Astrocyte of the spinal cord (primary cell): ENCODE measurements at regions not wholly inside any gene's neighbourhood (a gene's known extent, or its start where the extent isn't known, plus 50 kb on each side); places are given as distances from the start of the nearest gene placed in this dataset.

Experiments
- DNase-seq: peaks from one replicate; pipeline ENCODE4 v3.0.0; 2011; ENCODE audit warnings: low read depth, low spot score
- H3K4me3 ChIP-seq: 2 replicates; pipeline ENCODE4 v1.5.1; 2011; ENCODE audit warnings: low read depth, mild to moderate bottlenecking, low read length, moderate library complexity
- in situ Hi-C: cut with HindIII; loops from 2 replicates; pipeline ENCODE4 v1.10.0; 2017; ENCODE audit warnings: low sequenced_read_pairs
- TF ChIP-seq, protein P1 (sequence below): IDR thresholded peaks from 2 replicates; pipeline ENCODE4 v1.5.1; 2012; ENCODE audit warnings: low read depth, mild to moderate bottlenecking, low read length, inconsistent platforms

DNA sequence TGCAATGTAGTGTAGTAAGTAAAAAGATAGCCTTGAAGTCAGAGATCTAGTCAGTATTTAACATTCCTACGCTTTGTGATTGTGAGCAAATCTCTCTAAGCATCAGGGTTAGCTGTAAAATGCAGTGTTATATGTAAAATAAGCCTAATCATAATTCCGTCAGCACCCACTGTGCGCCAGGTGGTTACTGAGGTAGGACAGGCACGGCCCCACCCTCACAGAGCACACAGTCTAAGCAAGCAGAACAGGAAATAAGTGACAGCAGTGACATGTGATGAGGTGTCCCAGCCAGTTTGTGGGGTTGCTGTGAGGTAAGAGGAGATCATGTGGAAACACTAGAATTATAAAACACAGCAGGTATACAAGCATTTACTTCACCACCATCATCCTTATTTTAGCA is 267.1 kb downstream of the ICOS start:
- DNase-seq, result no peak
- TF ChIP-seq, protein P1, sequence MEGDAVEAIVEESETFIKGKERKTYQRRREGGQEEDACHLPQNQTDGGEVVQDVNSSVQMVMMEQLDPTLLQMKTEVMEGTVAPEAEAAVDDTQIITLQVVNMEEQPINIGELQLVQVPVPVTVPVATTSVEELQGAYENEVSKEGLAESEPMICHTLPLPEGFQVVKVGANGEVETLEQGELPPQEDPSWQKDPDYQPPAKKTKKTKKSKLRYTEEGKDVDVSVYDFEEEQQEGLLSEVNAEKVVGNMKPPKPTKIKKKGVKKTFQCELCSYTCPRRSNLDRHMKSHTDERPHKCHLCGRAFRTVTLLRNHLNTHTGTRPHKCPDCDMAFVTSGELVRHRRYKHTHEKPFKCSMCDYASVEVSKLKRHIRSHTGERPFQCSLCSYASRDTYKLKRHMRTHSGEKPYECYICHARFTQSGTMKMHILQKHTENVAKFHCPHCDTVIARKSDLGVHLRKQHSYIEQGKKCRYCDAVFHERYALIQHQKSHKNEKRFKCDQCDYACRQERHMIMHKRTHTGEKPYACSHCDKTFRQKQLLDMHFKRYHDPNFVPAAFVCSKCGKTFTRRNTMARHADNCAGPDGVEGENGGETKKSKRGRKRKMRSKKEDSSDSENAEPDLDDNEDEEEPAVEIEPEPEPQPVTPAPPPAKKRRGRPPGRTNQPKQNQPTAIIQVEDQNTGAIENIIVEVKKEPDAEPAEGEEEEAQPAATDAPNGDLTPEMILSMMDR, result no peak
- H3K4me3 ChIP-seq, result no peak overlapping the region

DNA sequence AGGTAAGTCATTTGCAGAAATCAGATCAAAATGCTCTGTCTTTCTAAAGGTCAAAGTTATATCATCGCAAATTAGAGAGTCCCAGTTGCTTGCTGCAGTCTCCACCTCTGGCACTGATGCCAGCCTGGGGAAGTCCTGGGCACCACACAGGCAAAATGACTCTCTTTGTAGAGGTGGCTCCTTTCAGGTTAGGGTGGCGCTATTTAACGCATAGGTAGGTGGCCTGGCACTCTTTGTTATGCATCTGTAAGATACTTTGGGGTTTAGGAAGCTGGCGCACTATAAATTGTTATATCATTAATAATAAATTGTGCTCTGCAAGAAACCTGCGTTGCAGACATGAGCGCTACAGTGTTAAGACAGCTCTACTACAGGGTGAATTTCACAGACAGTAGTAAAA is 268.5 kb downstream of the ICOS start:
- in situ Hi-C loops, result no loop called here
- no peak overlapping the region for H3K4me3 ChIP-seq
- no peak for DNase-seq
- TF ChIP-seq, protein P1, result no peak

More for the DNA sequence above, 267.1 kb downstream of the ICOS start:
- in situ Hi-C loops, result no loop called here

DNA sequence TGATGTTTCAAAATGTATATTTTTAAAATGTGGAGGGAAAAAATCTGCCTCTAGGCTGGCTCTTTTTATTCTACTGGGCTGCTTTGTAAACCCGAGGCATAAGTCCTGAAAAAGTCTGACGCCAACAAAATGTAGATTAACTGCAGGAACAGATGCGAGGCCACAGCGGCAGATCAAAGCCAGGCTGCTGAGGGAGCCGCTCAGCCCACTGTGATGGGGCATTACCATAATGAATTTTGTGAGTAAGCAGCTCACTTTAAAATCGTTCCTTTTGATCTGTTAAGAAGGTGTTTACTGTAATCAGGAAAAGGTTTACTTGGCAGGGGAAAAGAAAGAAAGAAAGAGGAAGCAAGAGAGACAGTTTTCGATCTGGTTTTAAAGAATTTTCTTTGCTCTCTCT is 269.0 kb downstream of the ICOS start:
- DNase-seq, result no peak
- H3K4me3 ChIP-seq, result no peak overlapping the region
- TF ChIP-seq, protein P1, result no peak
- in situ Hi-C loops, result no loop called here

DNA sequence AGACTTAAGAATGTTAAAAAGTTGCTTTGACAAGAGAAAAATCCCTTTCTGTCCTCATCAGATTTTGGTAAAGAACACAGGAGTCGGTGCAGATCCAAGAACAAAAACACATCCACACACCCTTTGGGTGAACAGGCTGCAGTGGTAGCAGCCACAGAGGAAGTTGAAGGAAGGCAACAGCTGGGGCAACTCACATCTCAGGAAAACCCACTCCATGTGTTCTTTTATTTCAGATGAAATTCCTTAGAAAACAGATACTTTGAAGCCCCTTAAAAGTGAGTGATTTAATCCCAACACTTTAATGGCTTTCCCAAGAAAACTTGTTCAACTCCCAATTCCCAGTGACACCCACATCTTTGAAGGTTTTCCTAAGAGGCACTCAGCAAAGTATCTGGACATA is 271.3 kb downstream of the ICOS start:
- DNase-seq, result no peak
- in situ Hi-C loops, result no loop called here
- TF ChIP-seq, protein P1, result no peak
- no peak overlapping the region for H3K4me3 ChIP-seq

DNA sequence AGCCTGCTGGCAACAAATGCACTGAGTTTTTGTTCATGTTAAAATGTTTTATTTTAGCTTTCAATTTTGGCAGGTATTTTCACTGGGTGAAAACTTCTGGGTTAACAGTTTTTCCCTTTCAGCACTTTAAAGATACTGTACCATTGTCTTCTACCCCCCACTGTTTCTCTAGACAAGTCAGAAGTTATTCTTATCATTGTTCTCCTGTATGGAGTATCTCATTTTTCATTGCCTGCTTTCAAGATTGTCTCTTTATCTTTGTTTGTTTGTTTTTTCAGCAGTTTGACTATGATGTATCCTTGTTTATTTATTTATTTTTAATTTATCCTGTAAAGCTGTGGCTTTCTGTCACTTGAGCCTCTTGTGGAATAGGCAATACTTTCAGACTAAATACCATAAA is 277.0 kb downstream of the ICOS start:
- TF ChIP-seq, protein P1, result no peak
- no peak for DNase-seq
- no peak overlapping the region for H3K4me3 ChIP-seq
- in situ Hi-C loops, result no loop called here

DNA sequence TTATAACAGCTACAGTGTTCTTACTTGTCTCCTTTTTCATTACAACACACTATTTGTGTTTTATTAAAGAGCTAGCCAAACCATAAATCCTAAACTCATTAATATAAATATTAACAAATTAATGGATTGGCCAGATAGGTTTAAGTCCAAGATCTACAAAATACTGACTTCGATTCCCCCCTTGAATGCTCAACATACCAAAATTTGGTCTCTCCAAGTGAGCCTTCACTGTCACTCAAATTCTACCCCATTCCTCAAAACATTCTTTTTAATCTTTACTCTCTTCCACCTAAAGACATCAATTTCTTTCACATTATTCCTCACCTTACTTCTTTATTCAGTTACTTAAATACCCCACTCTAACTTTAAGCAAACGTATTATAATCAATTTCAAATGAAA is 281.5 kb downstream of the ICOS start:
- no peak overlapping the region for H3K4me3 ChIP-seq
- in situ Hi-C loops, result no loop called here
- DNase-seq, result no peak
- TF ChIP-seq, protein P1, result no peak

DNA sequence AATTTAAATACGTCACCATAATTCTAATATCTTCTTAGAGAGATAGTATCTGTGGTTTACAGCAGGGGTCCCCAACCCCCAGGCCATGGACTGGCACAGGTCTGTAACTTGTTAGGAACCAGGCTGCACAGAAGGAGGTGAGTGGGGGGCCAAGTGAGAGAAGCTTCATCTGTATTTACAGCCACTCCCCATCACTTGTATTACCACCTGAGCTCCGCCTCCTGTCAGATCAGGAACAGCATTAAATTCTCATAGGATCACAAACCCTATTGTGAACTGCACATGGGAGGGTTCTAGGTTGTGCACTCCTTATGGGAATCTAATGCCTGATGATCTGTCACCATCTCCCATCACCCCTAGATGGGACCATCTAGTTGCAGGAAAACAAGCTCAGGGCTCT is 282.6 kb downstream of the ICOS start:
- TF ChIP-seq, protein P1, result no peak
- in situ Hi-C loops, result no loop called here
- no peak overlapping the region for H3K4me3 ChIP-seq
- no peak for DNase-seq
